ENCODE measurements at regions not wholly inside any gene's neighbourhood (a gene's known extent, or its start where the extent isn't known, plus 50 kb on each side); places are given as distances from the start of the nearest gene placed in this dataset.

DNA sequence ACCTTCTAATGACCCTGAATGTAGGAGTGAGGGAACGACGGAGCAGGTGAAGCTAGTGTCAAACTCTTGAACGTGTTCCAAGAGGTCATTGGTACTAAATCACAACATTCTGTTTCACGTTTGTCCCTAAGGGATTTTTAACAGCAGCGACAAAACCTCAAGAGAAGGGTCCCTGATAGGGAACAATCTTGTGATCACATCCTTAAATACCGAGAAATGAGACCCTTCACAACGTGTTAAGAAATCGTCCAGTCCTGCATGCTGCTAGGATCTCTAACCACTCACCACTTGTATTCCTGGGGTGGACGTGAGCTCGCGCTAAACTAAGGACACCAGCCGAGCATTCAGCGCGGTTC, 134.1 kb upstream of the KRAS start:
- no peak for TF ChIP-seq POLR2A (IDR thresholded peaks at IDR 0.05)
- TF ChIP-seq, protein P1, sequence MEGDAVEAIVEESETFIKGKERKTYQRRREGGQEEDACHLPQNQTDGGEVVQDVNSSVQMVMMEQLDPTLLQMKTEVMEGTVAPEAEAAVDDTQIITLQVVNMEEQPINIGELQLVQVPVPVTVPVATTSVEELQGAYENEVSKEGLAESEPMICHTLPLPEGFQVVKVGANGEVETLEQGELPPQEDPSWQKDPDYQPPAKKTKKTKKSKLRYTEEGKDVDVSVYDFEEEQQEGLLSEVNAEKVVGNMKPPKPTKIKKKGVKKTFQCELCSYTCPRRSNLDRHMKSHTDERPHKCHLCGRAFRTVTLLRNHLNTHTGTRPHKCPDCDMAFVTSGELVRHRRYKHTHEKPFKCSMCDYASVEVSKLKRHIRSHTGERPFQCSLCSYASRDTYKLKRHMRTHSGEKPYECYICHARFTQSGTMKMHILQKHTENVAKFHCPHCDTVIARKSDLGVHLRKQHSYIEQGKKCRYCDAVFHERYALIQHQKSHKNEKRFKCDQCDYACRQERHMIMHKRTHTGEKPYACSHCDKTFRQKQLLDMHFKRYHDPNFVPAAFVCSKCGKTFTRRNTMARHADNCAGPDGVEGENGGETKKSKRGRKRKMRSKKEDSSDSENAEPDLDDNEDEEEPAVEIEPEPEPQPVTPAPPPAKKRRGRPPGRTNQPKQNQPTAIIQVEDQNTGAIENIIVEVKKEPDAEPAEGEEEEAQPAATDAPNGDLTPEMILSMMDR (IDR thresholded peaks at IDR 0.05), result no peak
